GM12878 (cell line): ENCODE measurements at regions not wholly inside any gene's neighbourhood (a gene's known extent, or its start where the extent isn't known, plus 50 kb on each side); places are given as distances from the start of the nearest gene placed in this dataset.

Source experiments
- ATAC-seq: fragments of 200-7000 bp; cut with Tn5 transposase; 3 replicates; pipeline ENCODE4 v1.9.1; 2020; ENCODE audit warnings: mild to moderate bottlenecking, moderate library complexity
- BruUV-seq: library from RNA; stranded (reverse); fragments of 400-500 nt; replicated peaks from 2 replicates; lab custom pipeline; 2021; lab: Mats Ljungman, UMichigan
- CTCF ChIA-PET: fragments of 300-600 bp; sonication (Branson Sonifier 250); formaldehyde crosslinking; extraction: SDS; loops from one replicate; lab custom pipeline; 2021; ENCODE audit warnings: inconsistent platforms; lab: Yijun Ruan, JAX
- POLR2A ChIA-PET: fragments of 350-600 bp; formaldehyde crosslinking; extraction: SDS; loops from one replicate; lab custom pipeline; 2021; ENCODE audit warnings: inconsistent platforms; lab: Charles Lee
- RAD21 ChIA-PET: fragments of 300-600 bp; sonication (Branson Sonifier 250); formaldehyde crosslinking; loops from one replicate; lab custom pipeline; 2023; ENCODE audit warnings: antibody characterized with exemption; ENCODE audit not compliant: unreplicated experiment; lab: Charles Lee
- SMC1A ChIA-PET: fragments of 300-600 bp; sonication (Branson Sonifier 250); formaldehyde crosslinking; loops from one replicate; lab custom pipeline; 2023; ENCODE audit not compliant: unreplicated experiment, uncharacterized antibody; lab: Charles Lee
- DNase-seq: peaks from one replicate; pipeline ENCODE4 v3.0.0-alpha.2; 2011; ENCODE audit warnings: low read depth, low spot score
- FAIRE-seq: peaks from 3 replicates; lab custom pipeline; 2011; peaks lifted over from hg19 to GRCh38; lab: Jason Lieb, UNC
- H2AFZ ChIP-seq: 2 replicates; pipeline ENCODE4 v1.6.0; 2011; ENCODE audit warnings: low read depth, low read length, control low read depth; ENCODE audit not compliant: control insufficient read depth
- H3K27ac ChIP-seq: 2 replicates; pipeline ENCODE4 v1.5.1; 2011; ENCODE audit warnings: control low read depth; ENCODE audit not compliant: control insufficient read depth, insufficient read depth
- H3K27me3 ChIP-seq, 2 experiments: replicated peaks in 1 of 2; 2 replicates each; pipeline versions ENCODE4 v1.6.0 to v1.6.1; 2011; ENCODE audit warnings: low read length in 1 of 2; ENCODE audit not compliant: control insufficient read depth in 2 of 2, insufficient read depth in 2 of 2
- H3K36me3 ChIP-seq, 2 experiments: 2 replicates each; pipeline ENCODE4 v1.5.1; 2011; ENCODE audit warnings: low read length in 1 of 2; ENCODE audit not compliant: control insufficient read depth in 2 of 2, insufficient read depth in 2 of 2
- H3K4me1 ChIP-seq: 2 replicates; pipeline ENCODE4 v1.6.1; 2011; ENCODE audit warnings: mild to moderate bottlenecking, low read length, moderate library complexity, mixed read lengths; ENCODE audit not compliant: control insufficient read depth, insufficient read depth
- H3K4me2 ChIP-seq: 2 replicates; pipeline ENCODE4 v1.6.0; 2011; ENCODE audit warnings: control low read depth; ENCODE audit not compliant: control insufficient read depth, insufficient read depth
- H3K4me3 ChIP-seq: fragments of 200-600 bp; sonication (generic); 2 replicates; pipeline ENCODE4 v1.5.1; 2016
- H3K79me2 ChIP-seq: 2 replicates; pipeline ENCODE4 v1.6.0; 2011; ENCODE audit warnings: low read length; ENCODE audit not compliant: control insufficient read depth, insufficient read depth
- H3K9ac ChIP-seq: 2 replicates; pipeline ENCODE4 v1.8.0; 2011; ENCODE audit warnings: low read length, control low read depth, mixed read lengths; ENCODE audit not compliant: control insufficient read depth, insufficient read depth
- H3K9me3 ChIP-seq: replicated peaks from 3 replicates; pipeline ENCODE4 v1.5.1; 2011; ENCODE audit warnings: mild to moderate bottlenecking, low read length; ENCODE audit not compliant: control insufficient read depth, insufficient read depth
- H4K20me1 ChIP-seq: 2 replicates; pipeline ENCODE4 v1.6.0; 2011; ENCODE audit not compliant: control insufficient read depth, insufficient read depth
- ASH2L ChIP-seq: fragments of 300-600, 200-600 bp; sonication (generic); IDR thresholded peaks from 2 replicates; pipeline ENCODE4 v1.6.1; 2017; ENCODE audit warnings: low read depth, mild to moderate bottlenecking, borderline replicate concordance
- CBX3 ChIP-seq: fragments of 200-600 bp; sonication (generic); IDR thresholded peaks from 2 replicates; pipeline ENCODE4 v1.6.1; 2016; ENCODE audit warnings: low read depth, borderline replicate concordance
- EED ChIP-seq: sonication (generic); IDR thresholded peaks from 2 replicates; pipeline ENCODE4 v1.6.1; 2016; ENCODE audit warnings: antibody characterized with exemption, low read depth
- EP300 ChIP-seq, 2 experiments: fragments of 150-350 bp in 1 of 2; IDR thresholded peaks; 2 replicates each; pipeline ENCODE4 v1.6.1; 2011 to 2012; ENCODE audit warnings: low read depth in 2 of 2, low read length in 2 of 2, borderline replicate concordance in 1 of 2, improper control_type of control experiment in 1 of 2, inconsistent platforms in 1 of 2; ENCODE audit not compliant: control insufficient read depth in 1 of 2
- RELA ChIP-seq: fragments of 450-650 bp; IDR thresholded peaks from 2 replicates; pipeline ENCODE4 v1.8.0; 2014; ENCODE audit warnings: borderline replicate concordance; ENCODE audit not compliant: partially characterized antibody
- TAF1 ChIP-seq: IDR thresholded peaks from 2 replicates; pipeline ENCODE4 v1.6.1; 2011; ENCODE audit warnings: mild to moderate bottlenecking, low read depth, low read length, borderline replicate concordance
- ZBTB4 ChIP-seq: fragments of 450-650 bp; formaldehyde crosslinking; IDR thresholded peaks from 2 replicates; pipeline ENCODE4 v1.4.0; 2022; ENCODE audit warnings: mild to moderate bottlenecking, moderate library complexity
- WGBS: methylation state at CpG from one replicate; pipeline ENCODE4 v1.1.6; 2016; ENCODE audit warnings: low lambda C conversion rate; ENCODE audit not compliant: insufficient replicate concordance, insufficient coverage; ENCODE audit errors: missing lambda C conversion rate; 5-methylcytosine and 5-hydroxymethylcytosine counted together
- in situ Hi-C: fragments of 300-500 bp; cut with MboI; formaldehyde crosslinking; loops from 9 replicates; pipeline ENCODE4 v1.14.3; 2018; ENCODE audit warnings: mixed read lengths
- intact Hi-C: fragments of 100-400 bp; cut with micrococcal nuclease; formaldehyde crosslinking; loops from one replicate; pipeline ENCODE4 v1.14.2; 2022; ENCODE audit not compliant: unreplicated experiment
- TF ChIP-seq, protein P1 (sequence below): IDR thresholded peaks from 2 replicates; pipeline ENCODE4 v1.6.1; 2012; ENCODE audit warnings: low read depth, low read length, improper control_type of control experiment
- TF ChIP-seq, protein P2 (sequence below): IDR thresholded peaks from 2 replicates; pipeline ENCODE4 v1.6.1; 2011; ENCODE audit warnings: borderline replicate concordance, low read depth, mild to moderate bottlenecking, moderate library complexity, low read length; ENCODE audit not compliant: insufficient read depth, poor library complexity, severe bottlenecking

- H3K27ac ChIP-seq: no peak overlapping the region
- H3K36me3 ChIP-seq: no peaks in the 10 kb centered on the region
- WGBS: 35% methylated on average over 10 of the region's 10 CpGs
- BruUV-seq: no TSS peak
- H3K4me2 ChIP-seq: no peak overlapping the region
- no peak for DNase-seq
- H3K9me3 ChIP-seq: no peaks in the 10 kb centered on the region
- FAIRE-seq: no peak
- POLR2A ChIA-PET: no interaction called here
- no peak for ATAC-seq
- CTCF ChIA-PET: no interaction called here
- SMC1A ChIA-PET: interaction anchor here (0.6 kb wide), 1 partner anchor 349 kb away, joined by 4 read pairs; no protein-coding TSS in a partner anchor
- no peaks in the 10 kb centered on the region for H3K4me1 ChIP-seq
- RAD21 ChIA-PET: no interaction called here
- TF ChIP-seq EED: no peak
- peaks cover 0 to 4% of the 10 kb centered on the region in 2 experiments; a peak in 1 of 4 replicates for H3K27me3 ChIP-seq
- no peaks in the 10 kb centered on the region for H3K79me2 ChIP-seq
- intact Hi-C loops (no loop called here), in situ Hi-C loops (no loop called here)
- H3K9ac ChIP-seq: no peak overlapping the region
- H2AFZ ChIP-seq: no peak overlapping the region
- H4K20me1 ChIP-seq: no peaks in the 10 kb centered on the region
- no peak overlapping the region for H3K4me3 ChIP-seq
These were observed 54.5 kb upstream of the ATP2B4 start for GRCh38 chr1:203572134-203572625.

GRCh38 chr1:203573730-203574129 is 52.9 kb upstream of the ATP2B4 start:
- WGBS: 66% methylated on average over 7 of the region's 7 CpGs
- FAIRE-seq (no peak), DNase-seq (no peak), ATAC-seq (no peak)
- Histone ChIP-seq H3K4me3 (no peak overlapping the region), H2AFZ (no peak overlapping the region), H3K79me2 (no peaks in the 10 kb centered on the region), H3K4me1 (no peaks in the 10 kb centered on the region), H3K9ac (no peak overlapping the region), H3K36me3 (no peaks in the 10 kb centered on the region), H3K4me2 (no peak overlapping the region), H3K9me3 (no peaks in the 10 kb centered on the region), H3K27ac (no peak overlapping the region), H4K20me1 (no peaks in the 10 kb centered on the region), H3K27me3 (peaks cover 0 to 4% of the 10 kb centered on the region in 2 experiments; a peak in 1 of 4 replicates)
- in situ Hi-C loops: no loop called here
- ChIA-PET SMC1A (interaction anchor here (0.8 kb wide), 1 partner anchor 25 kb away, joined by 3 read pairs; no protein-coding TSS in a partner anchor), RAD21 (interaction anchor here (1.4 kb wide), 1 partner anchor 126 kb away, joined by 3 read pairs; no protein-coding TSS in a partner anchor), POLR2A (no interaction called here), CTCF (interaction anchor here (0.7 kb wide), 1 partner anchor 69 kb away, joined by 3 read pairs; no protein-coding TSS in a partner anchor)
- intact Hi-C loops: no loop called here
- no TSS peak for BruUV-seq
- TF ChIP-seq EP300 (IDR thresholded peaks at IDR 0.05; ENCODE audit: borderline replicate concordance in 1 of 2, control insufficient read depth in 1 of 2, low read depth in 2 of 2, low read length in 2 of 2) (no peak), ASH2L (no peak), CBX3 (no peak), RELA (no peak), TAF1 (no peak), ZBTB4 (CRISPR knock-in tag) (no peak)
- TF ChIP-seq, protein P1, sequence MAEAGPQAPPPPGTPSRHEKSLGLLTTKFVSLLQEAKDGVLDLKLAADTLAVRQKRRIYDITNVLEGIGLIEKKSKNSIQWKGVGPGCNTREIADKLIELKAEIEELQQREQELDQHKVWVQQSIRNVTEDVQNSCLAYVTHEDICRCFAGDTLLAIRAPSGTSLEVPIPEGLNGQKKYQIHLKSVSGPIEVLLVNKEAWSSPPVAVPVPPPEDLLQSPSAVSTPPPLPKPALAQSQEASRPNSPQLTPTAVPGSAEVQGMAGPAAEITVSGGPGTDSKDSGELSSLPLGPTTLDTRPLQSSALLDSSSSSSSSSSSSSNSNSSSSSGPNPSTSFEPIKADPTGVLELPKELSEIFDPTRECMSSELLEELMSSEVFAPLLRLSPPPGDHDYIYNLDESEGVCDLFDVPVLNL: no peak
- TF ChIP-seq, protein P2, sequence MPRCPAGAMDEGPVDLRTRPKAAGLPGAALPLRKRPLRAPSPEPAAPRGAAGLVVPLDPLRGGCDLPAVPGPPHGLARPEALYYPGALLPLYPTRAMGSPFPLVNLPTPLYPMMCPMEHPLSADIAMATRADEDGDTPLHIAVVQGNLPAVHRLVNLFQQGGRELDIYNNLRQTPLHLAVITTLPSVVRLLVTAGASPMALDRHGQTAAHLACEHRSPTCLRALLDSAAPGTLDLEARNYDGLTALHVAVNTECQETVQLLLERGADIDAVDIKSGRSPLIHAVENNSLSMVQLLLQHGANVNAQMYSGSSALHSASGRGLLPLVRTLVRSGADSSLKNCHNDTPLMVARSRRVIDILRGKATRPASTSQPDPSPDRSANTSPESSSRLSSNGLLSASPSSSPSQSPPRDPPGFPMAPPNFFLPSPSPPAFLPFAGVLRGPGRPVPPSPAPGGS: no peak
